ENCODE measurements at regions not wholly inside any gene's neighbourhood (a gene's known extent, or its start where the extent isn't known, plus 50 kb on each side); places are given as distances from the start of the nearest gene placed in this dataset.

GRCh38 chr2:128720080-128721022 lies 401.7 kb upstream of the HS6ST1 start:
- no peak for DNase-seq (ENCODE audit: low read depth in 2 of 2)
- TF ChIP-seq CTCF (IDR thresholded peaks at IDR 0.05; ENCODE audit: low read depth, low read length) = peak; percentile 5
- no peak overlapping the region for H3K4me3 ChIP-seq (replicated peaks in 1 of 2; ENCODE audit: low read depth in 2 of 2, low read length in 2 of 2)

GRCh38 chr2:128721096-128721495 lies 402.4 kb upstream of the HS6ST1 start:
- TF ChIP-seq CTCF (IDR thresholded peaks at IDR 0.05; ENCODE audit: low read depth, low read length) = no peak

GRCh38 chr2:128722489-128722888 lies 403.8 kb upstream of the HS6ST1 start:
- TF ChIP-seq CTCF (IDR thresholded peaks at IDR 0.05; ENCODE audit: low read depth, low read length) = no peak
- no peak overlapping the region for H3K4me3 ChIP-seq (replicated peaks in 1 of 2; ENCODE audit: low read depth in 2 of 2, low read length in 2 of 2)
- DNase-seq (ENCODE audit: low read depth in 2 of 2) = no peak

More at GRCh38 chr2:128721096-128721495, 402.4 kb upstream of the HS6ST1 start:
- DNase-seq (ENCODE audit: low read depth in 2 of 2) = no peak
- no peak overlapping the region for H3K4me3 ChIP-seq (replicated peaks in 1 of 2; ENCODE audit: low read depth in 2 of 2, low read length in 2 of 2)

GRCh38 chr2:128724547-128724946 lies 405.9 kb upstream of the HS6ST1 start:
- no peak for DNase-seq (ENCODE audit: low read depth in 2 of 2)
- no peak for TF ChIP-seq CTCF (IDR thresholded peaks at IDR 0.05; ENCODE audit: low read depth, low read length)
- no peak overlapping the region for H3K4me3 ChIP-seq (replicated peaks in 1 of 2; ENCODE audit: low read depth in 2 of 2, low read length in 2 of 2)

GRCh38 chr2:128724972-128725371 lies 406.3 kb upstream of the HS6ST1 start:
- DNase-seq (ENCODE audit: low read depth in 2 of 2) = no peak
- TF ChIP-seq CTCF (IDR thresholded peaks at IDR 0.05; ENCODE audit: low read depth, low read length) = no peak
- H3K4me3 ChIP-seq (replicated peaks in 1 of 2; ENCODE audit: low read depth in 2 of 2, low read length in 2 of 2) = no peak overlapping the region

- no peak overlapping the region for H3K4me3 ChIP-seq (replicated peaks in 1 of 2; ENCODE audit: low read depth in 2 of 2, low read length in 2 of 2)
- TF ChIP-seq CTCF (IDR thresholded peaks at IDR 0.05; ENCODE audit: low read depth, low read length) = no peak
- DNase-seq (ENCODE audit: low read depth in 2 of 2) = no peak
Observed at GRCh38 chr2:128726236-128726635, 407.6 kb upstream of the HS6ST1 start.
